Left ventricle myocardium inferior (tissue), 1 donor: ENCODE measurements at regions not wholly inside any gene's neighbourhood (a gene's known extent, or its start where the extent isn't known, plus 50 kb on each side); places are given as distances from the start of the nearest gene placed in this dataset.
A peak's percentile ranks its signal among the peaks of the same experiment; 100 is the strongest.

Experiments
- DNase-seq: peaks from one replicate; pipeline ENCODE4 v3.0.0-alpha.2; 2020
- H3K27ac ChIP-seq: fragments of 200-600 bp; replicated peaks from 2 replicates; pipeline ENCODE4 v1.8.0; 2021
- H3K27me3 ChIP-seq: fragments of 200-600 bp; 2 replicates; pipeline ENCODE4 v1.8.0; 2021; ENCODE audit warnings: low read depth
- H3K36me3 ChIP-seq: fragments of 200-600 bp; 2 replicates; pipeline ENCODE4 v1.8.0; 2021
- H3K4me1 ChIP-seq: fragments of 200-600 bp; 2 replicates; pipeline ENCODE4 v1.8.0; 2021
- H3K4me3 ChIP-seq: fragments of 200-600 bp; 2 replicates; pipeline ENCODE4 v1.8.0; 2021; ENCODE audit warnings: mild to moderate bottlenecking, moderate library complexity
- H3K9me3 ChIP-seq: fragments of 200-600 bp; replicated peaks from 2 replicates; pipeline ENCODE4 v1.8.0; 2021
- CTCF ChIP-seq: fragments of 200-600 bp; IDR thresholded peaks from 2 replicates; pipeline ENCODE4 v1.8.0; 2021; ENCODE audit warnings: antibody characterized with exemption, mild to moderate bottlenecking, borderline replicate concordance
- intact Hi-C: fragments of 100-400 bp; cut with micrococcal nuclease; formaldehyde crosslinking; loops from one replicate; pipeline ENCODE4 v1.11.0; 2022
- donor health status: DM: no; HTN: yes; CAD: no; lungs with severe emphysema.

DNA sequence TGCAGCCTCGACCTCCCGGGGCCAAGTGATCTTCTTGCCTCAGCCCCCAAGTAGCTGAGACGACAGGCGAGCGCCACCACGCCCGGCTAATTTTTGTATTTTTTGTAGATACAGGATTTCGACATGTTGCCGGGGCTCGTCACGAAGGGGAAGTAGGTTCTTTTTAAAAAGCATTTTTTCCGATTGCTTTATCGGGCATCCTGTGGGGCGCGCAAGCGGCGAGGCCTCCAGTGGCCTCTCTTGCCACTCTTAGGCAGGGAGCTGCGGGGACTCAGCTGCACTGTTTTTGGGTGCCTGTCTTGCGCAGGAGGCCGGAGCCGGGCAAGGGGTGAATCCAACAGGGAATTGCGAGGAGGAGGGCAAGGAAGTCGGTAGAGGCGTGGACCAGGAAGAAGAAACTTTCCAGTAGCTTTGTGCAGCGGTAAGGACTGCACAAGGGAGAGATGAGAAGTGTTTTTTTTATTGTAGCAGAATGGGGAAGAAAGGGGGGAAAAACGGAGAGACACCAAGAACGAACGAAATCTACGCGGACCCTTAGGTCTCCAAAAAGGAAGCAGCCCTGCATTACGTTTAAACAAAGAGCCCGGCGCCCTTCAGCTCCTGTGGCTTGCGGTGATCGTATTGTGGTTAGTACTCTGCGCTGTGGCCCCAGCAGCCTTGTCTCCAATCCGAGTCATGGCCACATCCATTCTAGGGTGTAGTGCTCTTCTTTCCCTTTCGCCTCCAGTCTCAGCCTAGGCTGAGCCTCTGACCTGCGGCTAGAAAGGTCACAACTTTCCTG, 164.8 kb downstream of the PPIAL4G start:
- H3K9me3 ChIP-seq: peaks cover 1% of the 10 kb centered on the region
- peak; percentile 28 for DNase-seq
- H3K4me3 ChIP-seq: peak overlapping the region; percentile 52
- no peak overlapping the region for H3K27ac ChIP-seq
- intact Hi-C loops: no loop called here
- no peaks in the 10 kb centered on the region for H3K36me3 ChIP-seq
- peaks cover 14% of the 10 kb centered on the region for H3K4me1 ChIP-seq
- H3K27me3 ChIP-seq: peaks cover 90% of the 10 kb centered on the region
- no peak for TF ChIP-seq CTCF

DNA sequence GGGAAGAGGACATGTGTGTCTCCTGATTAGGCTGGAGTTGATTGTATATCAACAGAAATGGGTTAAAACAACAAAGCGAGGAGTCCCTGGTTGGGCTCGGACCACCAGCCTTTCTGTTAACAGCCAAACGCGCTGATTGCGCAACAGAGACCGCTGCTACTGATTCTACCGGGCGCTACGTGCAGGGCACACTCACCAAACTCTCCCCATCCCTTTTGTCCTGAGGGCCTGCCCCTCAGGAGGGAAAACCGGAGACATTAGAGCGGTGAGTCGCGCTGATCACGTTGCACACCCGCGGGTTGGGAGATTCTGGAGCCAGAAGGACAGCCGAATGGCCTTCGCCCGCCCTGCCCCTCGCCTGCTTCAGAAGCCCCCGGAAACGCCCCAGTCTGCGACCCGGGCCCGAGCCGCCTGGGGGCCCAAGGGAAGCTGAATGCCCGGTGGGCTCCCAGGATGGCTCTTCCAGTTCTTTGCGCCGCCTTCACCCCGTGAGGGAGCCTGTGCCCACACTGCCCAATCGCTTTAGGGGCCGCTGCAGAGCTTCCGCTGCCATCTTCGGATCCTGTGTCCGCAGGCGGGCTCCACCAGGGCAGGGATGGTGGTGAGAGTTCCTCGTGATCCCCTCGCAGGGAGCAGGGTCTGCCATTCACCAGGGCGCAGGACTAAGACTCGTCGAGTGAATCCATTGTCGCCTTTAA, 165.4 kb upstream of the NBPF11 start:
- TF ChIP-seq CTCF: no peak
- no peaks in the 10 kb centered on the region for H3K36me3 ChIP-seq
- no peak overlapping the region for H3K27ac ChIP-seq
- peaks cover 10% of the 10 kb centered on the region for H3K9me3 ChIP-seq
- peaks cover 94% of the 10 kb centered on the region for H3K27me3 ChIP-seq
- peaks cover 14% of the 10 kb centered on the region for H3K4me1 ChIP-seq
- peak overlapping the region; percentile 52 for H3K4me3 ChIP-seq
- no peak for DNase-seq
- intact Hi-C loops: no loop called here

DNA sequence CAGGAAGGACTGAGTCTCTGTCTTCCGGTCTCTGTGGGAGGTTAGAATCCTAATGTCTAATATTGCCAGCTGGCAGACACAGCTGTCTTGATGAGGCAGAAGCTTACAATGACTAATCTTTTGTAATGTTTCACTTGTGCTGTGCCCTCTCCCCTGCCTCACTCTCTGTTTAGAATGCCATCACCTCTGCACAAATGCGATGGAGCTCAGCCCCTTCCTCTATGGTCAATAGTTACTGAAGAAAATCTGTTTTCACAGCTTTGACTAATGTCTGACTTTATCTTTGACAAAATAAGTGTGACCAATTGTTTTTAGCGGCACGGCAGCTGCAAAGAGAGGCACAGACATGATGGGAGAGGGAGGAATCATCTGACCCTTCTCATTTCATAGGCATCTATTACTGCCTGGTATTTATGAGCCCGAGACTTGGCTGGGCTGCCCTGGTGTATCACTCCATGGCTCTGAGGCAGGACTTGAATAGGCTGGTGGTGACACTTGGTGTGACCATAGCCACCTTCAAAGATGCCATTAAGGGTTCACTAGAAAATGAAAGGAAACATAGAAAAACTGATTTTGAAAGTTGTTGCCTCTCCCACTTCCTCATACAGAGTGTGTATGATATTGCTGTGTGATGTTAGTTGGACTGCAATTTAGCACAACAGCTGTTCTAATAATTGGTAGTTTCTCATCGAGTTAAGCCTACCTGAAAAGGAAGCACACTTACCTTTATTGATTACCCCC, 163.2 kb upstream of the NBPF11 start:
- Histone ChIP-seq H3K4me1 (peaks cover 14% of the 10 kb centered on the region), H3K4me3 (no peak overlapping the region), H3K27ac (no peak overlapping the region), H3K9me3 (peaks cover 25% of the 10 kb centered on the region), H3K27me3 (peaks cover 98% of the 10 kb centered on the region), H3K36me3 (no peaks in the 10 kb centered on the region)
- intact Hi-C loops: no loop called here
- DNase-seq: no peak
- TF ChIP-seq CTCF: no peak

GRCh38 chr1:148310807-148311206, 158.7 kb upstream of the NBPF11 start:
- H3K9me3 ChIP-seq: peaks cover 30% of the 10 kb centered on the region
- H3K36me3 ChIP-seq: no peaks in the 10 kb centered on the region
- H3K27ac ChIP-seq: no peak overlapping the region
- no peak overlapping the region for H3K4me3 ChIP-seq
- H3K27me3 ChIP-seq: peaks cover 98% of the 10 kb centered on the region
- no peaks in the 10 kb centered on the region for H3K4me1 ChIP-seq
- intact Hi-C loops: no loop called here
- no peak for TF ChIP-seq CTCF
- DNase-seq: no peak

DNA sequence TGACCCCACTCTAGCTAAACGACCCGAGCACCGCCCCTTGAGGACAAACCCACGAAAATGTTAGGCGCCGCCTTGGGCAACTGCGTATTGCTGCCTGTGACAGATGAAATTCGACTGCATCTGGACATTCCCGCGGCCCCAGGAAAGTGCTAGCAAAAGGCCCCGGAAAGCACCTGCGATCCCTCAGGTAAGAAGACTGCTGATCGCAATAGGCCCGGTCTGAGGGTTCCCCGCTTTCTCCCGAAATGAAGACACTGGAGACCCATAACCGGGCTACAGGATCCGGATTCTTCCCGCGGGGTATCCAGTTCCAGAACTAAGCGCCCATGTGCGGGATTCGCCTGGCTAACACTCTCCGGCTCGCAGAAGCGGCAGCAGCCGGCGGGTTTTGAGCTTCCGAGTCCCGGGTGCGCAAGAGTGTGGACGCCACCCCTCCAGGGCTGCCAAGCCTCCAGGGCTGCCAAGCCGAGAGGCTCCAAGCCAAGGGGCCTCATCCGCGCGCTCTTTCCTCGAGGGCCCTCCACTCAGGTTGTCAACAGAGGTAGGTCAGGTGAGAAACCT, 157.9 kb upstream of the NBPF11 start:
- no peak for DNase-seq
- peaks cover 30% of the 10 kb centered on the region for H3K9me3 ChIP-seq
- no peak overlapping the region for H3K27ac ChIP-seq
- intact Hi-C loops: no loop called here
- H3K4me3 ChIP-seq: no peak overlapping the region
- TF ChIP-seq CTCF: no peak
- H3K4me1 ChIP-seq: no peaks in the 10 kb centered on the region
- H3K36me3 ChIP-seq: no peaks in the 10 kb centered on the region
- H3K27me3 ChIP-seq: peaks cover 98% of the 10 kb centered on the region
